ENCODE measurements at regions not wholly inside any gene's neighbourhood (a gene's known extent, or its start where the extent isn't known, plus 50 kb on each side); places are given as distances from the start of the nearest gene placed in this dataset.

- no peak for DNase-seq
Observed at GRCh38 chr16:86459266-86459665, 51.1 kb upstream of the FOXF1 start.
